GM04503 (cell line): ENCODE measurements at regions not wholly inside any gene's neighbourhood (a gene's known extent, or its start where the extent isn't known, plus 50 kb on each side); places are given as distances from the start of the nearest gene placed in this dataset.

Experiments used
- DNase-seq: peaks from one replicate; pipeline ENCODE4 v3.0.0-alpha.2; 2012; ENCODE audit warnings: low read depth

DNA sequence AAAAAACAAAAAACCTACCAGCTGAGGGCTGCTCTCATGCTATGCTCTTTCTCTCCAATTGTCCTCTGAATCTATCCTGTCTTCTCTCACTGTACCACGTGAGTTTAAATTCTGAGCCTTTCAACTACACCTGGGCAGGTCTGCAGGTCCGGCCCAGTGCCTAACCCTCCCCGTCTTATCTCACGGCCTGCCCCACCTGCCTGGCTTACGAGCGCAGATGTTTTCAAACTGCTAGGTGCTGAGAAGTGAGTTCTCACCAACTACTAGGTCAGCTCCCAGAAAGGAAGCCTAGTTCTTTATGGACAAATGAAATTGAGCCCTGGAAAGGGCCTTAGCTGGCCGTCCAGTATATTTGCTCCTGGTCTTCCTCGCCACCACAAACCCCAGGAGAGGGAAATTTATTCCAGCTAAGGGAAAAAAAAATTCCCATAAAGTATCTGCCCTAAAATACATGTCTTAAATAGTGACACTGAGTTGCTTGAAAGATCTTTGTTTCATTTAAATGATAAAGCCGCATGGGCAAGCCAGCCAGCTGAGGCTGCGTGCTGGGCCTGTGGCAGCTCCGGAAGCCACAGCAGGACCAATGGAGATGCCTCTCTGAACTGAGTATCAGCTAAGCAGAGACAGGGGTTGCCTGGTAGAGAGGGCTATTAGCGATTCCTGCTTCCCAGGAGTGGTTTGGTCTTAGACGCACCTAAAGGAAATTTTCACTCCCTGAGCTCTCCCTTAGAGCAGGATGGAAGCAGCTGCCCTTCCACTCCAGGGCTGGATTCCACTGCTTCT, 92.5 kb upstream of the NCK2 start:
- DNase-seq = no peak

DNA sequence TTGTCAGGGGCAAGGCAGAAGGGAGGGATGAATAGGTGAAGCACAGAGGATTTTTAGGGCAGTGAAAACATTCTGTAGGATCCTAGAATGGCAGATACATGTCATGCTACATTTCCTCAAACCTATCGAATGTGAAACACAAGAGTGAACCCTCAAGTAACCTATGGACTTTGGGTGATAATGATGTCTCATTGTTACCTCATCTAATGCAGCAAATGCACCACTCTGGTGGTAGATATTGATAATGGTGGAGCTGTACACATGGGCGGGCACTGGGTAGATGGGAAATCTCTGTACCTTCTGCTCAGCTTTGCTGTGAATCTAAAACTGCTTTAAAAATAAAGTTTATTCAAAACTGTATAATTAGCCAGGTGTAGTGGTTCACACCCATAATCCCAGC, 95.2 kb upstream of the NCK2 start:
- DNase-seq = no peak

DNA sequence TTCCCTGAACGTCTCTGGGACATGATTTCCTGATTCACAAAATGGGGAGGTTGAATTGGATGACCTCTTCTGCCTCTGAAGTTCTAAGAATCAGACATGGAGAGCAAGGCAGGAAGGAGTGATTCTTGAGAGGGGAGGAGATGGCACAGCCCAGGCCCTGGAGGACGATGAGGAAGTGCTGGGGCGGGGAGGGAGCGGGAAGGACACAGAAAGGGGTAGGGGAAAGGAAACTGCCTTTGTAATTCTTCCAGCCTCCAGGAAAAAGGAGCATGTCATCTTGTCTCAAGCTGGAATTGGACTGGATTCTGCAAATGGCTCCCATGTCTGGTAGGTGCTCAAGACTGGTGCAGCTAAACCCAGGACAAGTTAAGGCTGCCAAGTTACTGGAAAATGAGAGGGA, 97.0 kb upstream of the NCK2 start:
- DNase-seq = no peak

DNA sequence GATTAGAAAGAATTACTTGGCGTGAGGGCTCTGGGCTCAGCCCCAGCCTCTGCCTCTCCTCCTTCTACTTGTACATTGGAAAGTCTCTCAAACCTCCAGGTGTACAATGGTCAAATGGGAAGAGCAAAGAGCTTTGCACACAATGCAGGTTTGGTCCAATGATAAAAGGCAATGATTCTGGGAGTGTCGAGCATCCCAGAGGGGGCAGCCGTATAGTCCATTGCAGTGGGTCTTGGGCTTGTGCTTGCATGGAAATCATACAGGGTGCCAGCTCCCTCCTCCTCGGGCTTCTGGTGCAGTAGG, 98.0 kb upstream of the NCK2 start:
- no peak for DNase-seq

DNA sequence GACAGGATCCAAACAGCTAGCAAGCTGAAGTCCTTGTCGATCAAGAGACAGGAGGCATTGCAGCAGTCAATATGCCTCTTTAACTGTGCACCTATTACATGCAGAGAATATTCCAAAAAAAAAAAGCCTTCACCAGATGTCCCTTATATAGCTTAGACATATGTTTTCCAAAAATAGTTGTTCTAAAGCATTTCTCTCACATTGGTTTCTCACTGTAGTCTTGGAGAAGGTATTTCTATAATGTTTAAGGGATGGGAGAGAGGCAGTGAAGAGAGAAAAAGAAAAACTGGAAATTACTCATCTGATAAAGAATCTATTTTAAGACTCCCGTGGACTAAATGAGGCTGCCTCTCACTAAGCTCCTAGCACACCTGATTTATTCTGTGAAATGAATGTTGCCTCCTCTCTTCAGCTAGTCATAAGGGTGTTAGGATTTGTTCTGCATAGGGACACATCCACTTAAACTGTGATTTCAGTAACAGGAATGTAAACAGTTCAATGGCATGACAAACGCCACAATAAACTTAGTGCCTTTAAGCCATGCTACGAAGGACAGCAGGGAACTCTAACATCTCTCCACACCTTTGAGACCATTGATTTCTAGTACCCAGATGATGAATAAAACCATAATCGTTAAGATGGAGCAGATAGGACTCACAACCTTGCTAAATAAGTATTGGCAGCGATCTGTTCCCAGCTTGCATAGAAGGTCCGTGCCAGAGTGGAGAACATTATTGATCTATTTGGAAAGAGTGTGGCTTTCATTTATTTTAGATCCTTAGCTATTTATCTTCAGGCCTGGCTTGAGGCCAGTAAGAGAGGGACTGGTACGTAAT, 98.6 kb upstream of the NCK2 start:
- no peak for DNase-seq

DNA sequence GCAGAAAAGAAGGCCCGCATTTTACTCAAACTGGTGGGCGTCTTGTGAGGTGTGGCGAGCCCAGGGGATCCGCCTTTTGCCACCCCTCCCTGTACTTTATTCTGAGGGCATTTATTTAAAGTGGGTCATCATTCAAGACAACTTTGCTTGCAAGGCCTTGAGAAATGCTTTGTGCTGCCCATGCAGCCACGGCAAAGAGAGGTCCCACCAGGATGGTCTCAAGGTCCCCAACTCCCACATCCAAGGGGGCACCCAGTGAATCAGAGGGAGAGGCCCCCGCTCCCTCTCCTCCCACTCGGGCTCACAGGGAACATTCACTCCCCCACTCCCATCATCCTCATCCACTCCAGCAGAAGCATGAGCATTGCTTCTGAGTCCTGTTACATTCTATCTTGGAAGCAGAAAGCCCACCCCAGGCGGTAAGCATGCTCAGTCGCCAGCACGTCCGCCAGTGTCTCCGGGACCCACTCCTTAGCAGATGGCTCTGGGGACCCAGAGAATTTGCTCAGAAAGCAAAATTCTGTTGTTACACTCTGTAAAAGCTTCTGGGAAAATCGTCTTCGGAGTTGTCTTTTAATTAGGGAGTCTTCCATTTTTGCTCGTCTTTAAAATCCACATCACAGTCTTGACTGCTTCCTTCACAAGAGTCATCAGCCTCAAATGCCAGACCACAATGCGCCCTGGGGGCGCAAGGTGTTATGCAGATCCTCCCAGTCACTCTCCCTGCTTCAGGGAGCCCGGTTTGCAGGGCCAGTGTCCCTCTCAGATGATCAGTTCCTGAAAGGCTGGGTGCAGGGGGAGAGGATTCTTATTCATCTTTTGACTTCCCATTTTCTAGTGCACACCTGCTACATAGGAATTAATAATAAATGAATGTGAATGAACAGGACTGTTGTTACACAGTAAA, 99.4 kb upstream of the NCK2 start:
- DNase-seq = no peak

DNA sequence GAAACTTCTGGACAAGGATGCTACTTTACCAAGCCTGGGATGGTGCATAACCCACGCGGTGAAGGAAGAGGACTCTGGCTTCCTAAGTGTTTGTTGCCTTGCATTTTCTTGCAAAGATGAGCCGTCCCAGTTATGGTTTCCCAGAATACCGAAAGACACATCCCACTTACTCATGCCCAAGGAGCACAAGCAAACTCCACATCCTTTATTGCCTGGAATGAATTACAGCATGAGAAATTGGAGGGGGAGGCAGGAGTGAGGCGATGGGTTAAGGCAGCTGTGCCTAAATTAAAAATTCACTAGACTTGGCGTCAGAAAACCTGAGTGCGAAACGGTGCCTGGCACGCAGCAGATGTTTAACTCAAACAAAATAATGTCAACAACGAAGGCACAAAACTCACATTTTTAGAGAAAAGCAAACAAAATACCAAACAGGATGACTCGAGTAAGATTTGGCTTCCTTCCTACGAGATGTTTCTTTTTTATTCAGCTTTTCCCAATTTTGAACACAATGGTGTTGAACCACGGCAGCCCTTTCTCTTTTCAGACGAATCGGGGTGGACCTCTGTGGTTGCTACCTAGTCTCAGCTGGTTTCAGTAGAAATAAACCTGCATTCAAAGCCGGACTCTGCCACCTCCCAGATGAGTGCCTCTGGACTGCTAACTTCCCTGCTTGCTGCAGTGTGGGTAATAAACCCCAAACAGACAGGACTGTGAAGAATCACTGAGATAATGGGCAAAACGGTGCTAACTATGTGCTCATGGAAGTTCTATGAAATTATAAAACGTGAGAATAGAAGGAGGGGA, 100.3 kb upstream of the NCK2 start:
- peak; percentile 37 for DNase-seq

DNA sequence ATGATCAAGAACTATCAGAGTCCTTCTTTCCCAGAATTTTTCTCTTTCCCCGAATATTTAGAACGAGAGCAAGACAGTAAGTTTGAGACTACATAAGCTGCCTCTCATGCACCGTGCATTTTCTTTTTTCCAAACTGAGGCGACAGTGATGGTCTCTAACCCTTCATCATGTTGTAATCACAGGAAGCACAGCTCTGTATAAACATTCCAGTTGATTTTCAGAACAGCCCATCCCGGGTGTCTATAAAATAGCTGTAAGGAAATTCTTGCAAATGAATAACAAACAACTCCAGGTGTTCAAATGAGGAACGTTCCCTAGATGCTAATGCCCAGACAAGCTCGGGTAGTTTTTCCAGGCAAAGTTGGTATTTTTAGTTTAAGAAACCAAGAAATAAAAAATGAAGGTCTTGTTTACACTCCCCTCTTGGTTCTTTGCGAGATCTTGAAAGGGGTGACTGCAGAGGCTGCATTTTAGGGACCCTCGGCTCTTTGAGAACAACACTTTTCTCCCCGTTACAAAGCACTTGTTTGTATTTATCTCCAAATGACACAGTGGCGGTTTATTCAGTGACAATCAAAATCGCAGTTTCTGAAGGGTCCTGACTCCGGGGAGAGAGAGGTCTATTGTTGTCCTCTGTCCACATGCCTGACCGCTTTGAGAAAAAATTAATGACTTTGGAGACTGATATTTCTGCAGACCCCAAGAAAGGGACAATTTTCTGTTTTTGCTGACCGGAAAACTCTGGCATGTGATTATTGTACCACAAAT, 101.1 kb upstream of the NCK2 start:
- DNase-seq = no peak

DNA sequence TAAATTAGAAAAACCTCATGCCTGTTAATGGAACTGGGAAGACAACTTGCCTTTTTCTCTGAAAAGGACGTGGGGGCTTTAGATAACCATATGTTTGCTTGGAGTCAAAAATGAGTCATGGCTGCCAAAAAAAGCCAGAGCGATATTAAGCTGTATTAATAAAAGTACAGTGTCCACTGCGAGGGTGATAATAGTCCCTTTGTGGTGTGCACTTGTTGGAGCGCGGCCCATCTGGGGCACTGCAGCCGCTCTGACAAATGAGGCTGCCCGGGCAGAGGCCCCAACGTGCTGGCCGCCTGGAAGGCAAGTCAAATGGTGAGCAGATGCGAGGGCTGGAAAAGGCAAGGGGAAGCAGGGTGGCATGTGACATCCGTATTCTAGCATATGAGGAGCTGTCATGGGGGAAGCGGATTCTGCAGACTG, 103.3 kb upstream of the NCK2 start:
- no peak for DNase-seq

DNA sequence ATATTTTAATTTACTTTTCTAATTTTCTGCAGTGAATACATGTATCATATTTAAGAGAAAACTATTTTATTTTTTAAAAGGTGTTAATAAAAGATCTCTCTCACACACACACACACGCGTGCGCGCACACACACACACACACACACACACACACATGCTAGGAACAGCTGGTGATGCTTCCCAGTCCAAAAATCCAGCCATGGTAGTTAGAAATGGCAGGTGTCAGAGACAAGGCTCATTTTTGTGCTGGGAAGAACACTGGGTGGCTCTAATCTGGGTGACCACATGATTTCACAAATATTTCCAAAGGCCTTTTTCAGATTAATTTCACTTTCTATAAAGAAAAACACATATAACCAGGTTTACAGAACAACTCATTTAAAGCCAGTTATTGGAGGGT, 104.5 kb upstream of the NCK2 start:
- no peak for DNase-seq

DNA sequence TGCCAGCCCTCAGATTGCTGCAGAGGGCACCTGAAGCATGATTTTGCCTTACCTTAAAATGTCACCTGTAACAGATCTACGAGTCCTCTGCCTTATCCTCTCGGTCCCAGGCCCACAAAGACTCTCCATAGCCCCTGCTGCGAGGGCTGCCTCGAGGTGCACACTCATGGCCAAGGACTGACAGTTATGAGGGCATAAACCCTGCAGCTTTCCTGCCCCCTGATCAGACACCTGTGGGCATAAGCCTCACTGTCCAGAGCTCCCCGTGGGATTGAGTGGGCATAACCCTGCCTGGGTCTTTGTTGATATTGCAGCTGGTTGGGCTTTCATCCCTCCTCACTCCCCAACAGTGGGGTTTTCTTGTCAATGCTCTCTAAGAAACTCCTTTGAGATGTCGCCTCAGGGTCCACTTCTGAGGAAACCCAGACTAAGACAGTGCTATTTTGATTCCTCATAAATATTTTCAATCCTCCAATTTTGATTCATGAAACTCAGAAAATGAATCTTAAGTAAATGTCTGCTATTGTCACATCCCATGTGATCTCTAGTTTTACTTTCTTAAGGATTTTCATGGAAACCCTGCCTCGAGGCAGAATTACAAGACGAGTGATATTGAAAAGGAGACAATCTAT, 108.5 kb upstream of the NCK2 start:
- no peak for DNase-seq

DNA sequence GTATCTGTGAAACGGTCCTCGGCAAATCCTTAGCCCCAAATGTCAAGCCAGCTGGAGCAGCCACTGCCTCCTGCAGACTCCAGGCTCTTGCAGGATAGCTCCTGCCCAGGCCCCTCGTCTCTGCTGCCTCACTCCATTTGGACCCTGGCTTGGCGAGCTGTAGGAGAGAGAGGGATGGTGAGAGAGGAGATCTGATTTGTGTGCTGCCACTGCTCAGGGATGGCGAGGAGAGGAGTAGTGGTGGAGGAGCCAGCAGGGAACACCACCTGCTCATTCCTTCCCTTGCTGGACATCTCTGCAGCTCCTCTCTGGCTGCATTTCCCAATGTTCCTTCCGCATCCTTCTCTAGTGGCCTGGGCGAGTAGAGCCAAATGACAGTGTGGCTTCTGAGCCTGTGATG, 109.1 kb upstream of the NCK2 start:
- no peak for DNase-seq

DNA sequence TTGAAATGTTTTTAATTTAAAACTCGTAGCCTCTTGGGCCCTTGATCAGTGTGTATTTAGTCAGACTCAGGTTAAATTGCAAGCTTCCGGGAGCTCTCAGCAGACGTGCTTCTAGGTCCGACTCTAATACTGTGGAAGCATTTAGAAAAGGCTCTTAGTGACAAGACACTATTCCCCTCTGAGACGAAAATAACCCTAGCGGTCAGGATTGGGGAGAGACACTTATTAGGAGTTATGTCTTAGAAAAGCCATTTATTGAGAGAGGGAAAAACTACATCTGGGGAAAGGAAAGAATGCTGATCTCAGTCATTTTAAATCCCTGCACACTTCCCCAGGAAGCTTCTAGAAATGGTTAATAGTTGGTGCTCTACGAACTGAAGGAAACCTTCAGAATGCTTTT, 110.5 kb upstream of the NCK2 start:
- no peak for DNase-seq

DNA sequence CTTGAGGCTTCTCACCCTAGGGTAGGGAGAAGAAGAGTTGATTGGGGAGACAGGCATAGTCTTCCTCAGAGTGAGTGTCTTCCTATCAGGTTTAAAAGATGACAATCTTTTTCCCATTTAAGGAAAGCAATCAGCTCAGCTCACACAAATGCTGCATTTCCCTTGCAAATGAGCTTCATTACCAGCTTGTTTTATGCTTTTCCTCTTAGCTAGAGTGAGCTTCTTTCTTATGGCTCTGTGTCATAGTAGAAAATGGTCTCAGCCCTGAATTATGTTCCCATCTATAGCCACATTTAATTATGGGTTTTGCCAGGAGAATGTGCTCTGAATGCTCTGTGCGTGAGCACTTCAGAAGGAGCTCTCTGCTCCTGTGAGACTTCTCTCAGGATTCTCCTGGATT, 112.8 kb upstream of the NCK2 start:
- no peak for DNase-seq

DNA sequence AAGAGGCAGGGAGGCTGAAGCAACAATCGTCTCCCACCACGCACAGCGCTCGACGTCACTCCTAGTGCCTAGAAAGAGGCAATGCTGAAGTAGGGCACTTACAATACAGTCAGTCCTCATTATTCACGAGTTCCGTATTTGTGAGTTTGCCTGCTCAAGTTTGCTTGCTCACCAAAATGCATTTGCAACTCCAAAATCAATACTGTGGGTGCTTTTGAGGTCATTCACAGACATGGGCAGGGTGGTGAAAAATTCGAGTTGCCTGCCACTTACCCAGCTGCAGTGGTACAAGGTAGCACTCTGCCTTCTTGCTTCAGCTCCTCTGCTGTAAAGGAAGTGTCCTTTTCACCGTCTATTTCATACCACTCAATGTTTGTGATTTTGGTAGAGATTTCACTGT, 113.7 kb upstream of the NCK2 start:
- DNase-seq = no peak

DNA sequence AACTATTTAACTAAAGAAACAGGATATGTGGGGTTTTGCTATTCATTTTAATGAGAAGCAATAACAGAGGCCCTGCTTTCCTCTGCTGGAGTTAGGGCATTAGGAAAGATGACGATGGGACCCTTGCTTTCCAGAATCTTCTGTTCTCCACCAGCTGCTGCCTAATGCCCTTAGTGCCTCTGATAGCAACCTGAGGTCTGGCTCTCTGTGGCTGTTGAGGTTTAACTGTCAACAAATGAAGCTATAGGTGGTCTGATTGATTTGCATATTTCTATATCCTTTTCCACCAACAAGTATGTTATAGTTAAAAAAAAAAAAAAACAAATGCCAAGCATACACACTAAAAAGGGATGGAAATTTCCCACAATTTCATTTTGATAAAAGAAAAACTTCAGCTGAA, 115.1 kb upstream of the NCK2 start:
- DNase-seq = no peak

DNA sequence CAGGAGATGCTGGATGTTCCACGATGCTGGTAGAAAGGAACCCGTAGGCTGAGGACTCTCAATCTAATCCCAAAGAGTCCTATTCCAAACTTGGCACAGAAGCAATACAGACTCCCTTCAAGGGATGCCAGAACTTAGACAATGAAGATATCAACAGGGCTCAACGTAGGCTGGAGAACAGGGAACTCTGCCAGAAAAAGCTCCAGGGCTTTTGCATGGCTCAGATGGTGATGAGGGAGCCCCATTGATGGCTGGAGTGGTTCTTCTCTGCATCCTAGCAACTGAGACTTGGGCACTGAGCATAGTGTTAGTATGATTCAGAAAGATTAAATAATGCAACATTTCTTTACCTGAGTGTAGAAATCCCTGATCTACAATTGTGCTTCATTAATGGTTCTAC, 117.2 kb upstream of the NCK2 start:
- DNase-seq = no peak

DNA sequence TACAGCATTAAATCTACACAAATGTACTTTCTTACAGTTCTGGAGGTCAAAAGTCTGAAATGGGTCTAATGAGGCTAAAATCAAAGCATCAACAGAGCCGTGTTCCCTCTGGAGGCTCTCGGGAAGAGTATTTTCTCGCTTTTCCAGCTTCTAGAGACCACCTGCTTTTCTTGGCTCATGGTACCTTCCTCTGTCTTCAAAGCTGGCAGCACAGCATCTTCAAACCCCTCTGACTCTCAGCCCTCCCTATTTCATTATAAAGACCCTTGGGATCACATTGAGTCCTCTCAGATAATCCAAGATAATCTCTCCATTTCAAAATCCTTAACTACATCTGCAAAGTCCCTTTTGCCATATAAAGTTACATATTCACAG, 117.8 kb upstream of the NCK2 start:
- DNase-seq = no peak

DNA sequence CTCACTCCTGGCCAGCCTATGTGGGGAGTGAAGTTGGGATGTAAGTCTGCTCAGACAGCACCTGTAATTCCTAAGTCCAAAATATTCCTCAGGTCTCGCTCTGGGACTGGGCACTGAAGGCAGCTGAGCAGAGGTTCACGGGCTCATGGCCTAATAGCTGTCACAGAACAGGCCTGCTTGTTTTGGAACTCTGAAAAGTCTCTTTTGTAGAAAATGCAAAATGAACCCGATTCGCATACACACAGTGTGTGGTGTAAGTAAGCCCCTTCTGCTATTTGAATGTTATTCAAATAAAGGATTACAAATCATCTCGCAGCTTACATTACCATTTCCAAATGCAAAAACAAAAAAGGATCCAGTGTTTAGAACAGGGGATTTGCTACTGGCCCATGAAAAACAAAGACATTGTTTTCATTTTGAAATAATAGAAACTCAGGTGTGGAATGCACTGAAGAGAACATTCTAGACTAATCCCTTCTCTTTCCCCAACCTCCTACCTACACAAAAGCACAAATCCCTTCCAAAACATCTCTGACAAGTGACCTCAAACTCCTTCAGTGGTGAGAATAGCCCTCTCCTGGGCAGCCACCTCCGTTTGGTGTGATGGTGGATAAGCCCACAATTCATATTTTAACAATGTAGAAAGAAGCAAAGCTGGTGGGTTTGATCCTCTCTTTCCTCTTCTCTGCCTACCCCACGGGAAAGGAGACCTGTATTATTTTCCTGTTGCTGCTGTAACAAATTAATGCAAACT, 118.3 kb upstream of the NCK2 start:
- no peak for DNase-seq

DNA sequence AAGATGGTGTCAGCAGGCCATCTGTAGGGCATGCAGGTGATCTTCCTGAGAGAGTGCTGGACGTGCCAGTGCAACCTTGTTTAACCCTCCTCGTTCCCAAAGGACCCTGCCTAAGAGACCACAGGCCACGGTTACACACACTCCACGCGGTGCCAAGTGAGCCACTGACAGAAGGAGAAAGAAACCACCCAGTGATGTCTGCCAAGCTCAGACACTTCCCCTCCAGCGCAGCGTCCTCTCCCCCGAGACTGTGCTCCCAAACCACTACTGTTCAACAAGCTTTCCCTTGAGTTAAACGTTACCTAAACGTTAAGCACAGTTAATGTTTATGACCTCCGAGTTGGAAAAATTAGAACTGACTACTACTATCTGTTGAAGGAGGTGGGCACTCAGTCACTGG, 119.1 kb upstream of the NCK2 start:
- no peak for DNase-seq
